Adipocyte (in vitro differentiated cells): ENCODE measurements at regions not wholly inside any gene's neighbourhood (a gene's known extent, or its start where the extent isn't known, plus 50 kb on each side); places are given as distances from the start of the nearest gene placed in this dataset.

Experiments
- DNase-seq: peaks from one replicate; pipeline ENCODE4 v3.0.0-alpha.2; 2015; ENCODE audit warnings: low read depth
- H3K27me3 ChIP-seq: replicated peaks from 2 replicates; pipeline ENCODE4 v1.7.0; 2013; ENCODE audit warnings: mild to moderate bottlenecking, low read length, moderate library complexity; ENCODE audit not compliant: control insufficient read depth, insufficient read depth
- H3K36me3 ChIP-seq: 2 replicates; pipeline ENCODE4 v1.7.0; 2013; ENCODE audit warnings: low read length, mild to moderate bottlenecking, moderate library complexity; ENCODE audit not compliant: control insufficient read depth, insufficient read depth, severe bottlenecking
- H3K4me1 ChIP-seq: 2 replicates; pipeline ENCODE4 v1.7.0; 2013; ENCODE audit warnings: mild to moderate bottlenecking, low read length, moderate library complexity; ENCODE audit not compliant: control insufficient read depth, insufficient read depth
- H3K4me3 ChIP-seq: 2 replicates; pipeline ENCODE4 v1.7.0; 2013; ENCODE audit warnings: mild to moderate bottlenecking, low read length, moderate library complexity
- H3K9ac ChIP-seq: 2 replicates; pipeline ENCODE4 v1.7.0; 2013; ENCODE audit warnings: mild to moderate bottlenecking, low read length, moderate library complexity
- H3K9me3 ChIP-seq: 2 replicates; pipeline ENCODE4 v1.7.0; 2013; ENCODE audit warnings: mild to moderate bottlenecking, low read length, moderate library complexity; ENCODE audit not compliant: control insufficient read depth

- Histone ChIP-seq H3K27me3 (peaks cover 21% of the 10 kb centered on the region), H3K4me3 (no peak overlapping the region), H3K36me3 (no peaks in the 10 kb centered on the region), H3K4me1 (no peaks in the 10 kb centered on the region), H3K9me3 (peaks cover 11% of the 10 kb centered on the region), H3K9ac (no peak overlapping the region)
- no peak for DNase-seq
These were observed 110.2 kb upstream of the NLRP1 start for GRCh38 chr17:5694551-5694950.

- Histone ChIP-seq H3K27me3 (peaks cover 27% of the 10 kb centered on the region), H3K4me1 (no peaks in the 10 kb centered on the region), H3K4me3 (no peak overlapping the region), H3K36me3 (no peaks in the 10 kb centered on the region), H3K9me3 (peaks cover 11% of the 10 kb centered on the region), H3K9ac (no peak overlapping the region)
- DNase-seq, result no peak
These were observed 111.2 kb upstream of the NLRP1 start for GRCh38 chr17:5695480-5695879.

DNA sequence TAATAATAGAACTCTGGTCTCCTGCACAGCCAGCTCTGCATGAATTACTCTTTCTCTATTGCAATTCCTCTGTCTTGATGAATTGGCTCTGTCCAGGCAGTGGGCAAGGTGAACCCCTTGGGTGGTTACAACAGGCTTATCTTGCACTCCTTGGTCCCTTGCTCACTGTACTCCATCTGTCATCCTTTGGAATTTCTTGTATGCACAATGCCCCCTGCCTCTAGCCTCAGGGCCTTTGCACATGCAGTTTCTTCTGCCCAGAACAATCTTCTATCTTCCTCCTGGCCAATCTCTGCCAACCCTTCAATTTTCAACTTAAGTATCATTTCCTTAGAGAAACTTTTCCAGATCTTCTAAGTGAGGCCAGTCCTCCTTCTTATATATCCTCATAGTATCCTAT lies 114.7 kb upstream of the NLRP1 start:
- Histone ChIP-seq H3K4me1 (no peaks in the 10 kb centered on the region), H3K9me3 (peaks cover 23% of the 10 kb centered on the region), H3K9ac (no peak overlapping the region), H3K4me3 (no peak overlapping the region), H3K27me3 (peaks cover 41% of the 10 kb centered on the region), H3K36me3 (no peaks in the 10 kb centered on the region)
- no peak for DNase-seq

GRCh38 chr17:5699814-5700213 lies 115.5 kb upstream of the NLRP1 start:
- no peaks in the 10 kb centered on the region for H3K36me3 ChIP-seq
- peaks cover 23% of the 10 kb centered on the region for H3K9me3 ChIP-seq
- H3K4me3 ChIP-seq, result no peak overlapping the region
- peaks cover 41% of the 10 kb centered on the region for H3K27me3 ChIP-seq
- no peak for DNase-seq
- H3K4me1 ChIP-seq, result no peaks in the 10 kb centered on the region
- no peak overlapping the region for H3K9ac ChIP-seq

- peaks cover 37% of the 10 kb centered on the region for H3K27me3 ChIP-seq
- no peak overlapping the region for H3K4me3 ChIP-seq
- no peak overlapping the region for H3K9ac ChIP-seq
- H3K36me3 ChIP-seq, result no peaks in the 10 kb centered on the region
- H3K4me1 ChIP-seq, result no peaks in the 10 kb centered on the region
- DNase-seq, result no peak
- H3K9me3 ChIP-seq, result peaks cover 23% of the 10 kb centered on the region
These were observed 116.4 kb upstream of the NLRP1 start for GRCh38 chr17:5700745-5701144.

GRCh38 chr17:5701381-5701780 lies 117.1 kb upstream of the NLRP1 start:
- Histone ChIP-seq H3K9ac (no peak overlapping the region), H3K4me3 (no peak overlapping the region), H3K36me3 (no peaks in the 10 kb centered on the region), H3K4me1 (no peaks in the 10 kb centered on the region), H3K9me3 (peaks cover 23% of the 10 kb centered on the region), H3K27me3 (peaks cover 37% of the 10 kb centered on the region)
- no peak for DNase-seq

- no peaks in the 10 kb centered on the region for H3K36me3 ChIP-seq
- peaks cover 33% of the 10 kb centered on the region for H3K27me3 ChIP-seq
- no peak for DNase-seq
- peaks cover 23% of the 10 kb centered on the region for H3K9me3 ChIP-seq
- no peaks in the 10 kb centered on the region for H3K4me1 ChIP-seq
- no peak overlapping the region for H3K9ac ChIP-seq
- H3K4me3 ChIP-seq, result no peak overlapping the region
These were observed 118.7 kb upstream of the NLRP1 start for GRCh38 chr17:5702951-5703510.

- peaks cover 28% of the 10 kb centered on the region for H3K27me3 ChIP-seq
- H3K36me3 ChIP-seq, result no peaks in the 10 kb centered on the region
- no peak overlapping the region for H3K4me3 ChIP-seq
- no peak overlapping the region for H3K9ac ChIP-seq
- no peaks in the 10 kb centered on the region for H3K4me1 ChIP-seq
- peaks cover 23% of the 10 kb centered on the region for H3K9me3 ChIP-seq
- DNase-seq, result no peak
These were observed 119.4 kb upstream of the NLRP1 start for GRCh38 chr17:5703736-5704135.

- DNase-seq, result peak; percentile 9
- H3K36me3 ChIP-seq, result no peaks in the 10 kb centered on the region
- no peaks in the 10 kb centered on the region for H3K4me1 ChIP-seq
- H3K9me3 ChIP-seq, result peaks cover 16% of the 10 kb centered on the region
- peaks cover 15% of the 10 kb centered on the region for H3K27me3 ChIP-seq
- H3K4me3 ChIP-seq, result no peak overlapping the region
- H3K9ac ChIP-seq, result no peak overlapping the region
These were observed 121.0 kb upstream of the NLRP1 start for GRCh38 chr17:5705081-5705875.

DNA sequence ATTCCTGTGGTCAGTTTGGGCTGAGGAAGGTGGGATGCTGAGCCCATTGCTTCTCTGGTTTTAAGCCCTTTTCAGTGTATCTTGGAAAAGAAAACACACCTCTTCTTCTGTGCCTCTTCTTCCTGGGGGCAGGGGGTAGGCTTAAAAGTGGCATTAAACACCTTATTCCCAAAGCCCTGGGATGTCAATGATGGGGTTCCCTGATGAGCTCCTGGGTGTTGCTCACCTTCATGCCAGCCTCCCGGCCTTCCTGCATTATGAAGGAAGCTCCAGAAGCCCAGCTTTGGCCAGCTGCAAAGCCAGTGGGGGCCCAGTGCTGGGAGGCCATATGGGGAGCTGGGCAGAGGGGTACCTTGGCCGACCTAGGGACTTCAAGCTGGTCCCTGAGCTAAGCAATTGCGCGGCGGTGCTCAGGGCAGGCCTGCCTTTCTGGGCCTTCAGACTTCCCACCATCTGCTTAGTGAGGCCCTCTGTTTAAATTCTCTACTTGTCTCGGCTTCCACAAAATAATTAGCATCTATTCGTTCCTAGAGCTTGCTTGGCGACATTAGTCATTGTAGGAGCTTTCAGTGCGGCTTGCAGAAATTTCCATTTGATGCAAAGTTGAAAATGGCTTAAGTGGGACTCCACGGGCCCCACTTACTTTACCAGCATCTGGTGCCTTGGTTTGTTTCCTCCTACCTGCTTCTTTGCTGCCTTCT lies 121.7 kb upstream of the NLRP1 start:
- peaks cover 19% of the 10 kb centered on the region for H3K27me3 ChIP-seq
- H3K36me3 ChIP-seq, result no peaks in the 10 kb centered on the region
- H3K9me3 ChIP-seq, result peaks cover 16% of the 10 kb centered on the region
- no peaks in the 10 kb centered on the region for H3K4me1 ChIP-seq
- no peak for DNase-seq
- H3K9ac ChIP-seq, result no peak overlapping the region
- H3K4me3 ChIP-seq, result no peak overlapping the region

- H3K9me3 ChIP-seq, result peaks cover 16% of the 10 kb centered on the region
- no peak overlapping the region for H3K9ac ChIP-seq
- H3K4me1 ChIP-seq, result no peaks in the 10 kb centered on the region
- H3K36me3 ChIP-seq, result no peaks in the 10 kb centered on the region
- H3K27me3 ChIP-seq, result peaks cover 19% of the 10 kb centered on the region
- DNase-seq, result peak; percentile 52
- no peak overlapping the region for H3K4me3 ChIP-seq
These were observed 122.4 kb upstream of the NLRP1 start for GRCh38 chr17:5706577-5707210.
